ENCODE measurements at regions not wholly inside any gene's neighbourhood (a gene's known extent, or its start where the extent isn't known, plus 50 kb on each side); places are given as distances from the start of the nearest gene placed in this dataset.
A peak's percentile ranks its signal among the peaks of the same experiment; 100 is the strongest.

GRCh38 chr3:177358091-177358976 is 161.1 kb upstream of the TBL1XR1 start:
- TF ChIP-seq CTCF (IDR thresholded peaks at IDR 0.05; ENCODE audit: extremely low read depth in 1 of 2, insufficient read depth in 1 of 2, low read depth in 1 of 2, low read length in 2 of 2) (peak in 1 of 2 donors; percentile 2), MYC (IDR thresholded peaks at IDR 0.05; ENCODE audit: low read depth, low read length) (no peak), POLR2A (IDR thresholded peaks at IDR 0.05; ENCODE audit: low read depth, low read length) (no peak)
